ENCODE measurements at regions not wholly inside any gene's neighbourhood (a gene's known extent, or its start where the extent isn't known, plus 50 kb on each side); places are given as distances from the start of the nearest gene placed in this dataset.

DNA sequence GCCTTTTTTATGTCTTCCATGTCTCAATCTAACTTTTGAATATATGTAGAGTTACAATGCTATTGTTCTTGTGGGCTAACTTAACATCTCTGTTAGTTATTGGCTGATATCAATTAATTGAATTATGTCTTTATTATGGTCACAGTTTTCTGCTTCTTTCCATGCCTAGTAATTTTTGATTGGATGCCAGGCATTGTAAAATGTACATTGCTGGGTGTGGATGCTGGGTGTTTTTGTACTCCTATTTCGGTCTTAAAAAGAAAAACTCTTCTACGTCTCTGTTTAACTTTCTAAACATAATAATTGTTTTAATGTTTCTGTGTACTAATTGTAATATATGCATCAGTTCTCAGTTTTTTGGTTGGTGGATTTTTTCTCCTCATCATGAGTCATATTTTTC lies 296.1 kb upstream of the PRICKLE1 start:
- Histone ChIP-seq H3K4me3 (ENCODE audit: low read length) (no peak overlapping the region), H3K36me3 (ENCODE audit: insufficient read depth, low read length) (no peaks in the 10 kb centered on the region), H3K27me3 (ENCODE audit: insufficient read depth, low read depth, low read length) (no peaks in the 10 kb centered on the region), H3K4me2 (ENCODE audit: low read length) (no peak overlapping the region), H3K9me2 (ENCODE audit: insufficient read depth, low read length) (no peaks in the 10 kb centered on the region), H3K27ac (ENCODE audit: low read length) (no peak overlapping the region), H3K9ac (ENCODE audit: low read length) (no peak overlapping the region), H3K9me3 (ENCODE audit: low read length) (no peaks in the 10 kb centered on the region), H3F3A (ENCODE audit: insufficient read depth, low read length, poor library complexity, severe bottlenecking) (no peaks in the 10 kb centered on the region), H4K20me1 (ENCODE audit: insufficient read depth) (no peaks in the 10 kb centered on the region), H2AFZ (ENCODE audit: low read depth, low read length) (no peak overlapping the region), H3K79me2 (replicated peaks; ENCODE audit: insufficient read depth, low read length) (no peaks in the 10 kb centered on the region)
- TF ChIP-seq TAF1 (IDR thresholded peaks at IDR 0.05; ENCODE audit: low read depth) (no peak), SMC3 (conservative IDR thresholded peaks at IDR 0.05; ENCODE audit: poor library complexity) (no peak), EZH2 (IDR thresholded peaks at IDR 0.05; ENCODE audit: borderline replicate concordance, insufficient read depth, low read length, poor library complexity, severe bottlenecking) (no peak), EP300 (conservative IDR thresholded peaks at IDR 0.05; ENCODE audit: poor library complexity, severe bottlenecking) (no peak), MXI1 (conservative IDR thresholded peaks at IDR 0.05; ENCODE audit: poor library complexity, severe bottlenecking) (no peak)
- TF ChIP-seq, protein P1, sequence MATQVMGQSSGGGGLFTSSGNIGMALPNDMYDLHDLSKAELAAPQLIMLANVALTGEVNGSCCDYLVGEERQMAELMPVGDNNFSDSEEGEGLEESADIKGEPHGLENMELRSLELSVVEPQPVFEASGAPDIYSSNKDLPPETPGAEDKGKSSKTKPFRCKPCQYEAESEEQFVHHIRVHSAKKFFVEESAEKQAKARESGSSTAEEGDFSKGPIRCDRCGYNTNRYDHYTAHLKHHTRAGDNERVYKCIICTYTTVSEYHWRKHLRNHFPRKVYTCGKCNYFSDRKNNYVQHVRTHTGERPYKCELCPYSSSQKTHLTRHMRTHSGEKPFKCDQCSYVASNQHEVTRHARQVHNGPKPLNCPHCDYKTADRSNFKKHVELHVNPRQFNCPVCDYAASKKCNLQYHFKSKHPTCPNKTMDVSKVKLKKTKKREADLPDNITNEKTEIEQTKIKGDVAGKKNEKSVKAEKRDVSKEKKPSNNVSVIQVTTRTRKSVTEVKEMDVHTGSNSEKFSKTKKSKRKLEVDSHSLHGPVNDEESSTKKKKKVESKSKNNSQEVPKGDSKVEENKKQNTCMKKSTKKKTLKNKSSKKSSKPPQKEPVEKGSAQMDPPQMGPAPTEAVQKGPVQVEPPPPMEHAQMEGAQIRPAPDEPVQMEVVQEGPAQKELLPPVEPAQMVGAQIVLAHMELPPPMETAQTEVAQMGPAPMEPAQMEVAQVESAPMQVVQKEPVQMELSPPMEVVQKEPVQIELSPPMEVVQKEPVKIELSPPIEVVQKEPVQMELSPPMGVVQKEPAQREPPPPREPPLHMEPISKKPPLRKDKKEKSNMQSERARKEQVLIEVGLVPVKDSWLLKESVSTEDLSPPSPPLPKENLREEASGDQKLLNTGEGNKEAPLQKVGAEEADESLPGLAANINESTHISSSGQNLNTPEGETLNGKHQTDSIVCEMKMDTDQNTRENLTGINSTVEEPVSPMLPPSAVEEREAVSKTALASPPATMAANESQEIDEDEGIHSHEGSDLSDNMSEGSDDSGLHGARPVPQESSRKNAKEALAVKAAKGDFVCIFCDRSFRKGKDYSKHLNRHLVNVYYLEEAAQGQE (IDR thresholded peaks at IDR 0.05; ENCODE audit: borderline replicate concordance), result no peak
- TF ChIP-seq, protein P2, sequence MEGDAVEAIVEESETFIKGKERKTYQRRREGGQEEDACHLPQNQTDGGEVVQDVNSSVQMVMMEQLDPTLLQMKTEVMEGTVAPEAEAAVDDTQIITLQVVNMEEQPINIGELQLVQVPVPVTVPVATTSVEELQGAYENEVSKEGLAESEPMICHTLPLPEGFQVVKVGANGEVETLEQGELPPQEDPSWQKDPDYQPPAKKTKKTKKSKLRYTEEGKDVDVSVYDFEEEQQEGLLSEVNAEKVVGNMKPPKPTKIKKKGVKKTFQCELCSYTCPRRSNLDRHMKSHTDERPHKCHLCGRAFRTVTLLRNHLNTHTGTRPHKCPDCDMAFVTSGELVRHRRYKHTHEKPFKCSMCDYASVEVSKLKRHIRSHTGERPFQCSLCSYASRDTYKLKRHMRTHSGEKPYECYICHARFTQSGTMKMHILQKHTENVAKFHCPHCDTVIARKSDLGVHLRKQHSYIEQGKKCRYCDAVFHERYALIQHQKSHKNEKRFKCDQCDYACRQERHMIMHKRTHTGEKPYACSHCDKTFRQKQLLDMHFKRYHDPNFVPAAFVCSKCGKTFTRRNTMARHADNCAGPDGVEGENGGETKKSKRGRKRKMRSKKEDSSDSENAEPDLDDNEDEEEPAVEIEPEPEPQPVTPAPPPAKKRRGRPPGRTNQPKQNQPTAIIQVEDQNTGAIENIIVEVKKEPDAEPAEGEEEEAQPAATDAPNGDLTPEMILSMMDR (IDR thresholded peaks at IDR 0.05; ENCODE audit: poor library complexity, severe bottlenecking), result no peak

DNA sequence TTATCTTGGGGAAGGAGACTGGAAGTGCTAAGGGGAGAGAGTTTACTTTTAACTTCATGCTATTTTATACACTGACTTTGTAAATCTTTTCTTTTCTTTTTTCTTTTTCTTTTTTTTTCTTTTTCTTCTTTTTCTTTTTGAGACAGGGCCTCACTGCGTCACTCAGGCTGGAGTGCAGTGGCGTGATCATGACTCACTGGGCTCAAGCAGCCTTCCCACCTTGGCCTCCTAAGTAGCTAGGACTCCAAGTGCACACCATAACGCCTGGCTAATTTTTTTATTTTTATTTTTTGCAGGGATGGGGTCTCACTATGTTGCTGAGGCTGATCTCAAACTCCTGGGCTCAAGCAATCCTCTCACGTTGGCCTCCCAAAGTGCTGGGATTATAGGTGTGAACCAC lies 294.6 kb upstream of the PRICKLE1 start:
- Histone ChIP-seq H2AFZ (ENCODE audit: low read depth, low read length) (no peak overlapping the region), H3K9ac (ENCODE audit: low read length) (no peak overlapping the region), H3K79me2 (replicated peaks; ENCODE audit: insufficient read depth, low read length) (no peaks in the 10 kb centered on the region), H3K36me3 (ENCODE audit: insufficient read depth, low read length) (no peaks in the 10 kb centered on the region), H3K27ac (ENCODE audit: low read length) (no peak overlapping the region), H4K20me1 (ENCODE audit: insufficient read depth) (no peaks in the 10 kb centered on the region), H3K9me3 (ENCODE audit: low read length) (no peaks in the 10 kb centered on the region), H3K9me2 (ENCODE audit: insufficient read depth, low read length) (no peaks in the 10 kb centered on the region), H3K27me3 (ENCODE audit: insufficient read depth, low read depth, low read length) (no peaks in the 10 kb centered on the region), H3K4me3 (ENCODE audit: low read length) (no peak overlapping the region), H3K4me2 (ENCODE audit: low read length) (no peak overlapping the region), H3F3A (ENCODE audit: insufficient read depth, low read length, poor library complexity, severe bottlenecking) (no peaks in the 10 kb centered on the region)
- TF ChIP-seq, protein P1 (IDR thresholded peaks at IDR 0.05; ENCODE audit: borderline replicate concordance), result no peak
- TF ChIP-seq POLR2AphosphoS5 (IDR thresholded peaks at IDR 0.05), result no peak
- TF ChIP-seq EZH2 (IDR thresholded peaks at IDR 0.05; ENCODE audit: borderline replicate concordance, insufficient read depth, low read length, poor library complexity, severe bottlenecking), result no peak
- TF ChIP-seq, protein P2 (IDR thresholded peaks at IDR 0.05; ENCODE audit: poor library complexity, severe bottlenecking), result no peak
